ENCODE measurements at regions not wholly inside any gene's neighbourhood (a gene's known extent, or its start where the extent isn't known, plus 50 kb on each side); places are given as distances from the start of the nearest gene placed in this dataset.

DNA sequence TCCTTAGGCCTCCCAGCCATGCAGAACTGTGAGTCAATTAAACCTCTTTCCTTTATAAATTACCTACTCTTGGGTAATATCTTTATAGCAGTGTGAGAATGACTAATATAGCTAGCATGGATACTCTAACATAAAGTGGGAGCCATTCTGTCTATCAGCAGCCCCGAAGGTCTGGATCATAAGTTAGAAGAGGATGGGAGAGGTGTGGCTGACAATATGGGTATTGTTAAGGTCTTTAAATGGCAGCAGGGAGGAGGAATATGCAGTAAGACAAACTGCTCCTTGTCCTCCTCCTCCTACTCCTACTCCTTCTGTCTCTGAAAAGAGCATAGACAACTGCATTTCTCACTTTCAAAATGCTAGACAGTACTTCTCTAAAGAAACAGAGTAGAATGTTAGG is 214.0 kb upstream of the C1orf87 start:
- TF ChIP-seq, protein P1, sequence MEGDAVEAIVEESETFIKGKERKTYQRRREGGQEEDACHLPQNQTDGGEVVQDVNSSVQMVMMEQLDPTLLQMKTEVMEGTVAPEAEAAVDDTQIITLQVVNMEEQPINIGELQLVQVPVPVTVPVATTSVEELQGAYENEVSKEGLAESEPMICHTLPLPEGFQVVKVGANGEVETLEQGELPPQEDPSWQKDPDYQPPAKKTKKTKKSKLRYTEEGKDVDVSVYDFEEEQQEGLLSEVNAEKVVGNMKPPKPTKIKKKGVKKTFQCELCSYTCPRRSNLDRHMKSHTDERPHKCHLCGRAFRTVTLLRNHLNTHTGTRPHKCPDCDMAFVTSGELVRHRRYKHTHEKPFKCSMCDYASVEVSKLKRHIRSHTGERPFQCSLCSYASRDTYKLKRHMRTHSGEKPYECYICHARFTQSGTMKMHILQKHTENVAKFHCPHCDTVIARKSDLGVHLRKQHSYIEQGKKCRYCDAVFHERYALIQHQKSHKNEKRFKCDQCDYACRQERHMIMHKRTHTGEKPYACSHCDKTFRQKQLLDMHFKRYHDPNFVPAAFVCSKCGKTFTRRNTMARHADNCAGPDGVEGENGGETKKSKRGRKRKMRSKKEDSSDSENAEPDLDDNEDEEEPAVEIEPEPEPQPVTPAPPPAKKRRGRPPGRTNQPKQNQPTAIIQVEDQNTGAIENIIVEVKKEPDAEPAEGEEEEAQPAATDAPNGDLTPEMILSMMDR (IDR thresholded peaks at IDR 0.05), result no peak
- TF ChIP-seq FOXP1 (CRISPR knock-in tag; IDR thresholded peaks at IDR 0.05; ENCODE audit: borderline replicate concordance) (no peak), SP1 (CRISPR knock-in tag; conservative IDR thresholded peaks at IDR 0.05) (no peak), TEAD4 (CRISPR knock-in tag; IDR thresholded peaks at IDR 0.05) (no peak), NR2C2 (CRISPR knock-in tag; IDR thresholded peaks at IDR 0.05) (no peak), ZNF416 (CRISPR knock-in tag; IDR thresholded peaks at IDR 0.05) (no peak), KAT7 (CRISPR knock-in tag; IDR thresholded peaks at IDR 0.05; ENCODE audit: borderline replicate concordance) (no peak), ELF4 (CRISPR knock-in tag; IDR thresholded peaks at IDR 0.05; ENCODE audit: low read depth) (no peak)
- TF ChIP-seq, protein P2, sequence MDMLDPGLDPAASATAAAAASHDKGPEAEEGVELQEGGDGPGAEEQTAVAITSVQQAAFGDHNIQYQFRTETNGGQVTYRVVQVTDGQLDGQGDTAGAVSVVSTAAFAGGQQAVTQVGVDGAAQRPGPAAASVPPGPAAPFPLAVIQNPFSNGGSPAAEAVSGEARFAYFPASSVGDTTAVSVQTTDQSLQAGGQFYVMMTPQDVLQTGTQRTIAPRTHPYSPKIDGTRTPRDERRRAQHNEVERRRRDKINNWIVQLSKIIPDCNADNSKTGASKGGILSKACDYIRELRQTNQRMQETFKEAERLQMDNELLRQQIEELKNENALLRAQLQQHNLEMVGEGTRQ (CRISPR knock-in tag; IDR thresholded peaks at IDR 0.05), result no peak
- TF ChIP-seq, protein P3, sequence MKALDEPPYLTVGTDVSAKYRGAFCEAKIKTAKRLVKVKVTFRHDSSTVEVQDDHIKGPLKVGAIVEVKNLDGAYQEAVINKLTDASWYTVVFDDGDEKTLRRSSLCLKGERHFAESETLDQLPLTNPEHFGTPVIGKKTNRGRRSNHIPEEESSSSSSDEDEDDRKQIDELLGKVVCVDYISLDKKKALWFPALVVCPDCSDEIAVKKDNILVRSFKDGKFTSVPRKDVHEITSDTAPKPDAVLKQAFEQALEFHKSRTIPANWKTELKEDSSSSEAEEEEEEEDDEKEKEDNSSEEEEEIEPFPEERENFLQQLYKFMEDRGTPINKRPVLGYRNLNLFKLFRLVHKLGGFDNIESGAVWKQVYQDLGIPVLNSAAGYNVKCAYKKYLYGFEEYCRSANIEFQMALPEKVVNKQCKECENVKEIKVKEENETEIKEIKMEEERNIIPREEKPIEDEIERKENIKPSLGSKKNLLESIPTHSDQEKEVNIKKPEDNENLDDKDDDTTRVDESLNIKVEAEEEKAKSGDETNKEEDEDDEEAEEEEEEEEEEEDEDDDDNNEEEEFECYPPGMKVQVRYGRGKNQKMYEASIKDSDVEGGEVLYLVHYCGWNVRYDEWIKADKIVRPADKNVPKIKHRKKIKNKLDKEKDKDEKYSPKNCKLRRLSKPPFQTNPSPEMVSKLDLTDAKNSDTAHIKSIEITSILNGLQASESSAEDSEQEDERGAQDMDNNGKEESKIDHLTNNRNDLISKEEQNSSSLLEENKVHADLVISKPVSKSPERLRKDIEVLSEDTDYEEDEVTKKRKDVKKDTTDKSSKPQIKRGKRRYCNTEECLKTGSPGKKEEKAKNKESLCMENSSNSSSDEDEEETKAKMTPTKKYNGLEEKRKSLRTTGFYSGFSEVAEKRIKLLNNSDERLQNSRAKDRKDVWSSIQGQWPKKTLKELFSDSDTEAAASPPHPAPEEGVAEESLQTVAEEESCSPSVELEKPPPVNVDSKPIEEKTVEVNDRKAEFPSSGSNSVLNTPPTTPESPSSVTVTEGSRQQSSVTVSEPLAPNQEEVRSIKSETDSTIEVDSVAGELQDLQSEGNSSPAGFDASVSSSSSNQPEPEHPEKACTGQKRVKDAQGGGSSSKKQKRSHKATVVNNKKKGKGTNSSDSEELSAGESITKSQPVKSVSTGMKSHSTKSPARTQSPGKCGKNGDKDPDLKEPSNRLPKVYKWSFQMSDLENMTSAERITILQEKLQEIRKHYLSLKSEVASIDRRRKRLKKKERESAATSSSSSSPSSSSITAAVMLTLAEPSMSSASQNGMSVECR (CRISPR knock-in tag; IDR thresholded peaks at IDR 0.05; ENCODE audit: borderline replicate concordance), result no peak
